ENCODE measurements at regions not wholly inside any gene's neighbourhood (a gene's known extent, or its start where the extent isn't known, plus 50 kb on each side); places are given as distances from the start of the nearest gene placed in this dataset.

- DNase-seq (ENCODE audit: low read depth in 2 of 2), result no peak
These were observed 162.5 kb downstream of the GASK1B start for GRCh38 chr4:158010361-158010760.

- peak in 1 of 2 donors; percentile 86 for DNase-seq (ENCODE audit: low read depth in 2 of 2)
These were observed 164.1 kb downstream of the GASK1B start for GRCh38 chr4:158008551-158009218.

- DNase-seq (ENCODE audit: low read depth in 2 of 2), result peak in 1 of 2 donors; percentile 62
These were observed 165.3 kb downstream of the GASK1B start for GRCh38 chr4:158007566-158007965.

GRCh38 chr4:158006990-158007389 is 165.8 kb downstream of the GASK1B start:
- DNase-seq (ENCODE audit: low read depth in 2 of 2), result peak; percentile 97 to 98

- DNase-seq (ENCODE audit: low read depth in 2 of 2), result peak in 1 of 2 donors; percentile 52
These were observed 167.8 kb downstream of the GASK1B start for GRCh38 chr4:158005021-158005420.

GRCh38 chr4:158004101-158004500 is 168.7 kb downstream of the GASK1B start:
- no peak for DNase-seq (ENCODE audit: low read depth in 2 of 2)

- no peak for DNase-seq (ENCODE audit: low read depth in 2 of 2)
These were observed 169.6 kb downstream of the GASK1B start for GRCh38 chr4:158003212-158003611.

GRCh38 chr4:158002173-158002572 is 170.7 kb downstream of the GASK1B start:
- no peak for DNase-seq (ENCODE audit: low read depth in 2 of 2)

- DNase-seq (ENCODE audit: low read depth in 2 of 2), result no peak
These were observed 171.1 kb downstream of the GASK1B start for GRCh38 chr4:158001756-158002155.

GRCh38 chr4:157999723-158000122 is 173.1 kb downstream of the GASK1B start:
- no peak for DNase-seq (ENCODE audit: low read depth in 2 of 2)

- no peak for DNase-seq (ENCODE audit: low read depth in 2 of 2)
These were observed 175.5 kb downstream of the GASK1B start for GRCh38 chr4:157997296-157997695.

- peak in 1 of 2 donors; percentile 82 for DNase-seq (ENCODE audit: low read depth in 2 of 2)
These were observed 176.5 kb downstream of the GASK1B start for GRCh38 chr4:157996061-157997028.

GRCh38 chr4:157994863-157995262 is 178.0 kb downstream of the GASK1B start:
- DNase-seq (ENCODE audit: low read depth in 2 of 2), result no peak

GRCh38 chr4:157992948-157993839 is 179.6 kb downstream of the GASK1B start:
- DNase-seq (ENCODE audit: low read depth in 2 of 2), result no peak

- DNase-seq (ENCODE audit: low read depth in 2 of 2), result peak; percentile 78 to 86
These were observed 180.7 kb downstream of the GASK1B start for GRCh38 chr4:157992038-157992705.

- no peak for DNase-seq (ENCODE audit: low read depth in 2 of 2)
These were observed 184.2 kb downstream of the GASK1B start for GRCh38 chr4:157988641-157989040.

- DNase-seq (ENCODE audit: low read depth in 2 of 2), result no peak
These were observed 188.4 kb downstream of the GASK1B start for GRCh38 chr4:157984285-157984911.

GRCh38 chr4:157983300-157983699 is 189.5 kb downstream of the GASK1B start:
- DNase-seq (ENCODE audit: low read depth in 2 of 2), result peak in 1 of 2 donors; percentile 55

- DNase-seq (ENCODE audit: low read depth in 2 of 2), result no peak
These were observed 192.7 kb downstream of the GASK1B start for GRCh38 chr4:157980158-157980557.

GRCh38 chr4:157978680-157979361 is 194.0 kb downstream of the GASK1B start:
- DNase-seq (ENCODE audit: low read depth in 2 of 2), result peak; percentile 69 to 74
